H9 (cell line): ENCODE measurements at regions not wholly inside any gene's neighbourhood (a gene's known extent, or its start where the extent isn't known, plus 50 kb on each side); places are given as distances from the start of the nearest gene placed in this dataset.
A peak's percentile ranks its signal among the peaks of the same experiment; 100 is the strongest.

Experiments used
- DNase-seq: peaks from one replicate; pipeline ENCODE4 v3.0.0-alpha.2; 2017
- H2AFZ ChIP-seq: one replicate; pipeline ENCODE4 v1.6.1; 2013; ENCODE audit warnings: mild to moderate bottlenecking, low read length, control low read depth, moderate library complexity
- H2AK5ac ChIP-seq: 2 replicates; pipeline ENCODE4 v1.6.1; 2013; ENCODE audit warnings: low read length, control low read depth, mixed read lengths; ENCODE audit not compliant: insufficient read length
- H2BK120ac ChIP-seq: one replicate; pipeline ENCODE4 v1.6.1; 2013; ENCODE audit warnings: low read depth, mild to moderate bottlenecking, low read length, control low read depth, inconsistent platforms; ENCODE audit not compliant: poor library complexity, severe bottlenecking
- H2BK12ac ChIP-seq: 2 replicates; pipeline ENCODE4 v1.6.1; 2013; ENCODE audit warnings: low read length, control low read depth, mixed read lengths, low read depth; ENCODE audit not compliant: insufficient read length
- H2BK15ac ChIP-seq: 2 replicates; pipeline ENCODE4 v1.6.1; 2013; ENCODE audit warnings: low read depth, low read length, control low read depth
- H2BK20ac ChIP-seq: one replicate; pipeline ENCODE4 v1.6.1; 2013; ENCODE audit warnings: low read depth, mild to moderate bottlenecking, low read length, control low read depth, inconsistent platforms; ENCODE audit not compliant: poor library complexity, severe bottlenecking
- H2BK5ac ChIP-seq: 2 replicates; pipeline ENCODE4 v1.6.1; 2013; ENCODE audit warnings: low read length, control low read depth, mixed read lengths; ENCODE audit not compliant: insufficient read length
- H3K14ac ChIP-seq: 2 replicates; pipeline ENCODE4 v1.6.1; 2013; ENCODE audit warnings: low read length, control low read depth; ENCODE audit not compliant: insufficient read depth
- H3K18ac ChIP-seq: 2 replicates; pipeline ENCODE4 v1.6.1; 2013; ENCODE audit warnings: low read depth, mild to moderate bottlenecking, mixed read lengths, low read length, control low read depth; ENCODE audit not compliant: insufficient read length
- H3K23ac ChIP-seq: 2 replicates; pipeline ENCODE4 v1.6.1; 2013; ENCODE audit warnings: low read length, control low read depth, mixed read lengths, low read depth; ENCODE audit not compliant: insufficient read length
- H3K23me2 ChIP-seq: 2 replicates; pipeline ENCODE4 v1.6.1; 2013; ENCODE audit warnings: low read depth, mild to moderate bottlenecking, mixed read lengths, low read length, control low read depth; ENCODE audit not compliant: insufficient read length, poor library complexity, severe bottlenecking
- H3K27ac ChIP-seq: 2 replicates; pipeline ENCODE4 v1.5.1; 2013; ENCODE audit warnings: low read length, control low read depth, mixed read lengths, low read depth; ENCODE audit not compliant: insufficient read length
- H3K27me3 ChIP-seq: 2 replicates; pipeline ENCODE4 v1.6.1; 2013; ENCODE audit warnings: low read length, control low read depth, inconsistent platforms; ENCODE audit not compliant: insufficient read depth
- H3K4ac ChIP-seq: 2 replicates; pipeline ENCODE4 v1.6.1; 2013; ENCODE audit warnings: low read depth, mild to moderate bottlenecking, control low read depth, inconsistent platforms, low read length, moderate library complexity
- H3K4me1 ChIP-seq: 2 replicates; pipeline ENCODE4 v1.6.1; 2013; ENCODE audit warnings: low read length, control low read depth, inconsistent platforms; ENCODE audit not compliant: insufficient read depth
- H3K4me2 ChIP-seq: 2 replicates; pipeline ENCODE4 v1.6.1; 2013; ENCODE audit warnings: low read length, control low read depth, mixed read lengths; ENCODE audit not compliant: insufficient read length, insufficient read depth
- H3K56ac ChIP-seq: 2 replicates; pipeline ENCODE4 v1.6.1; 2013; ENCODE audit warnings: low read depth, mild to moderate bottlenecking, mixed read lengths, low read length, control low read depth; ENCODE audit not compliant: insufficient read length
- H3K79me1 ChIP-seq: 2 replicates; pipeline ENCODE4 v1.6.1; 2013; ENCODE audit warnings: low read depth, mild to moderate bottlenecking, moderate library complexity, low read length, control low read depth, inconsistent platforms; ENCODE audit not compliant: insufficient read depth, poor library complexity, severe bottlenecking
- H3K79me2 ChIP-seq: 2 replicates; pipeline ENCODE4 v1.6.1; 2013; ENCODE audit warnings: low read length, control low read depth, inconsistent platforms; ENCODE audit not compliant: insufficient read depth
- H3K9ac ChIP-seq: 2 replicates; pipeline ENCODE4 v1.6.1; 2013; ENCODE audit warnings: low read length, control low read depth, mixed read lengths; ENCODE audit not compliant: insufficient read length; ENCODE audit errors: extremely low read depth
- H3K9me3 ChIP-seq: one replicate; pipeline ENCODE4 v1.6.1; 2013; ENCODE audit warnings: low read depth, low read length, inconsistent platforms; ENCODE audit not compliant: control insufficient read depth
- H3T11ph ChIP-seq: one replicate; pipeline ENCODE4 v1.6.1; 2013; ENCODE audit warnings: mild to moderate bottlenecking, low read length, control low read depth, inconsistent platforms
- H4K20me1 ChIP-seq: one replicate; pipeline ENCODE4 v1.6.1; 2013; ENCODE audit not compliant: control insufficient read depth, insufficient read length, insufficient read depth
- H4K5ac ChIP-seq: 2 replicates; pipeline ENCODE4 v1.6.1; 2013; ENCODE audit warnings: low read depth, mild to moderate bottlenecking, mixed read lengths, low read length, control low read depth; ENCODE audit not compliant: insufficient read length
- H4K8ac ChIP-seq: replicated peaks from 2 replicates; pipeline ENCODE4 v1.6.1; 2013; ENCODE audit warnings: low read length, control low read depth, mixed read lengths, low read depth; ENCODE audit not compliant: insufficient read length
- H4K91ac ChIP-seq: 2 replicates; pipeline ENCODE4 v1.6.1; 2013; ENCODE audit warnings: low read depth, mild to moderate bottlenecking, moderate library complexity, mixed read lengths, low read length, control low read depth; ENCODE audit not compliant: insufficient read length
- H3K27ac Mint-ChIP-seq, 3 experiments: 2 replicates in 2 of 3; 3 replicates in 1 of 3; pipeline ENCODE4 v1.8.0; 2020 to 2021; ENCODE audit warnings: mixed read lengths in 3 of 3, mild to moderate bottlenecking in 1 of 3, moderate library complexity in 1 of 3
- H3K27me3 Mint-ChIP-seq: 2 replicates; pipeline ENCODE4 v1.8.0; 2021; ENCODE audit warnings: low read depth, mild to moderate bottlenecking, moderate library complexity, mixed read lengths
- H3K36me3 Mint-ChIP-seq, 3 experiments: 2 replicates in 2 of 3; 3 replicates in 1 of 3; pipeline ENCODE4 v1.8.0; 2020 to 2021; ENCODE audit warnings: low read depth in 3 of 3, mixed read lengths in 3 of 3; ENCODE audit not compliant: insufficient read depth in 1 of 3
- H3K4me1 Mint-ChIP-seq, 2 experiments: 2 replicates each; pipeline ENCODE4 v1.8.0; 2020; ENCODE audit warnings: mixed read lengths in 2 of 2
- H3K4me3 Mint-ChIP-seq, 2 experiments: 2 replicates in 1 of 2; 3 replicates in 1 of 2; pipeline ENCODE4 v1.8.0; 2020 to 2021; ENCODE audit warnings: mild to moderate bottlenecking in 2 of 2, mixed read lengths in 2 of 2, moderate library complexity in 1 of 2
- H3K9me3 Mint-ChIP-seq, 2 experiments: 2 replicates in 1 of 2; 3 replicates in 1 of 2; pipeline ENCODE4 v1.8.0; 2020; ENCODE audit warnings: mild to moderate bottlenecking in 2 of 2, mixed read lengths in 2 of 2, moderate library complexity in 1 of 2
- CTCF ChIP-seq: fragments of 200-600 bp; sonication (generic); conservative IDR thresholded peaks from 3 replicates; pipeline ENCODE4 v1.8.0; 2021; ENCODE audit warnings: antibody characterized with exemption, mild to moderate bottlenecking
- WGBS: extraction: QIAGEN DNeasy Blood & Tissue Kit; methylation state at CpG from one replicate; pipeline ENCODE4 v1.1.7; 2013; ENCODE audit warnings: missing lambda C conversion rate, low lambda C conversion rate, mixed read lengths; ENCODE audit not compliant: insufficient read length; ENCODE audit errors: extremely low coverage; 5-methylcytosine and 5-hydroxymethylcytosine counted together

- no peak overlapping the region for H3T11ph ChIP-seq
- H3K23me2 ChIP-seq = no peaks in the 10 kb centered on the region
- TF ChIP-seq CTCF = no peak
- H3K4me1 ChIP-seq = no peaks in the 10 kb centered on the region
- H3K23ac ChIP-seq = no peak overlapping the region
- no peaks in the 10 kb centered on the region for H3K79me1 ChIP-seq
- H3K14ac ChIP-seq = no peak overlapping the region
- H3K36me3 Mint-ChIP-seq = peaks cover 18 to 35% (median 21%) of the 10 kb centered on the region in 3 experiments
- no peak overlapping the region for H3K18ac ChIP-seq
- no peak overlapping the region for H4K91ac ChIP-seq
- H3K27ac ChIP-seq = no peak overlapping the region
- no peak overlapping the region for H4K5ac ChIP-seq
- no peak overlapping the region for H2BK120ac ChIP-seq
- no peak overlapping the region for H2BK15ac ChIP-seq
- no peak overlapping the region for H2AK5ac ChIP-seq
- 0 out of 7 replicates have a peak overlapping the region, but pooled peaks of 1 of the 3 experiments have one; percentile 42 for H3K27ac Mint-ChIP-seq
- H3K4me3 Mint-ChIP-seq = no peak overlapping the region
- DNase-seq = no peak
- H3K27me3 ChIP-seq = no peaks in the 10 kb centered on the region
- H3K56ac ChIP-seq = no peak overlapping the region
- H3K4me1 Mint-ChIP-seq = peaks cover 3 to 7% of the 10 kb centered on the region in 2 experiments; a peak in 2 of 4 replicates
- no peak overlapping the region for H3K4ac ChIP-seq
- H3K4me2 ChIP-seq = no peak overlapping the region
- no peak overlapping the region for H4K8ac ChIP-seq
- WGBS = no CpG with 5 or more reads among the region's 3 CpGs
- peaks cover 20 to 30% of the 10 kb centered on the region in 2 experiments for H3K9me3 Mint-ChIP-seq
- H2AFZ ChIP-seq = no peak overlapping the region
- H3K9me3 ChIP-seq = no peaks in the 10 kb centered on the region
- H3K79me2 ChIP-seq = no peaks in the 10 kb centered on the region
- H4K20me1 ChIP-seq = no peaks in the 10 kb centered on the region
- no peak overlapping the region for H3K9ac ChIP-seq
- no peaks in the 10 kb centered on the region for H3K27me3 Mint-ChIP-seq
- H2BK12ac ChIP-seq = no peak overlapping the region
- H2BK20ac ChIP-seq = no peak overlapping the region
- no peak overlapping the region for H2BK5ac ChIP-seq
Observed at GRCh38 chr5:125093776-125094175, 347.3 kb upstream of the ZNF608 start.
